OCI-LY7 (cell line): ENCODE measurements at regions not wholly inside any gene's neighbourhood (a gene's known extent, or its start where the extent isn't known, plus 50 kb on each side); places are given as distances from the start of the nearest gene placed in this dataset.

ENCODE experiments used
- BruUV-seq: library from RNA; stranded (reverse); fragments of 400-500 nt; replicated peaks from 2 replicates; lab custom pipeline; 2021; lab: Mats Ljungman, UMichigan
- CTCF ChIA-PET: fragments of 300-600 bp; sonication (Branson Sonifier 250); formaldehyde crosslinking; loops from one replicate; lab custom pipeline; 2022; ENCODE audit warnings: antibody characterized with exemption; ENCODE audit not compliant: unreplicated experiment; lab: Charles Lee
- POLR2A ChIA-PET: fragments of 300-600 bp; sonication (Branson Sonifier 250); formaldehyde crosslinking; loops from one replicate; lab custom pipeline; 2022; ENCODE audit warnings: antibody characterized with exemption; lab: Charles Lee
- DNase-seq: peaks from one replicate; pipeline ENCODE4 v3.0.0-alpha.2; 2015; ENCODE audit warnings: low spot score
- H2AFZ ChIP-seq: fragments of 200-600 bp; sonication (generic), shearing (Covaris generic); 2 replicates; pipeline ENCODE4 v1.6.1; 2014; ENCODE audit warnings: mild to moderate bottlenecking, antibody characterized with exemption, low read length, moderate library complexity
- H3K27ac ChIP-seq: fragments of 200-600 bp; sonication (generic); 2 replicates; pipeline ENCODE4 v1.5.1; 2014; ENCODE audit warnings: mixed run types, low read depth, mild to moderate bottlenecking, moderate library complexity, low read length, inconsistent platforms; ENCODE audit not compliant: poor library complexity, severe bottlenecking
- H3K36me3 ChIP-seq: fragments of 200-600 bp; sonication (generic); 2 replicates; pipeline ENCODE4 v1.6.1; 2014; ENCODE audit warnings: mild to moderate bottlenecking, antibody characterized with exemption, low read length, moderate library complexity, mixed read lengths; ENCODE audit not compliant: insufficient read depth
- H3K4me1 ChIP-seq: fragments of 200-600 bp; sonication (generic); 2 replicates; pipeline ENCODE4 v1.5.1; 2014; ENCODE audit warnings: mild to moderate bottlenecking, low read length; ENCODE audit not compliant: insufficient read depth, poor library complexity, severe bottlenecking
- H3K4me2 ChIP-seq: fragments of 200-600 bp; sonication (generic); 2 replicates; pipeline ENCODE4 v1.6.1; 2014; ENCODE audit warnings: mild to moderate bottlenecking, low read length
- H3K4me3 ChIP-seq: fragments of 200-600 bp; sonication (generic); 2 replicates; pipeline ENCODE4 v1.5.1; 2014; ENCODE audit warnings: mild to moderate bottlenecking, low read depth, low read length; ENCODE audit not compliant: poor library complexity, severe bottlenecking
- H3K79me2 ChIP-seq: fragments of 200-600 bp; sonication (generic); 2 replicates; pipeline ENCODE4 v1.6.1; 2016; ENCODE audit warnings: low read depth, mild to moderate bottlenecking, low read length, moderate library complexity, mixed read lengths; ENCODE audit not compliant: insufficient read depth
- H3K9me2 ChIP-seq: fragments of 200-600 bp; sonication (generic); 2 replicates; pipeline ENCODE4 v1.6.1; 2016; ENCODE audit warnings: mild to moderate bottlenecking, low read length, mixed read lengths; ENCODE audit not compliant: insufficient read depth
- H3K9me3 ChIP-seq: fragments of 200-600 bp; sonication (generic); 2 replicates; pipeline ENCODE4 v1.6.1; 2014; ENCODE audit warnings: mild to moderate bottlenecking, mixed run types, low read length, mixed read lengths
- H4K20me1 ChIP-seq: fragments of 200-600 bp; sonication (generic); 2 replicates; pipeline ENCODE4 v1.6.1; 2014; ENCODE audit warnings: mild to moderate bottlenecking, antibody characterized with exemption, low read length, moderate library complexity, mixed read lengths; ENCODE audit not compliant: insufficient read depth
- EZH2phosphoT487 ChIP-seq: fragments of 200-600 bp; sonication (generic); IDR thresholded peaks from 2 replicates; pipeline ENCODE4 v1.6.1; 2018; ENCODE audit warnings: low read depth, borderline replicate concordance, mild to moderate bottlenecking, mixed run types, antibody characterized with exemption, low read length, moderate library complexity, mixed read lengths
- intact Hi-C: fragments of 100-400 bp; cut with micrococcal nuclease; formaldehyde crosslinking; loops from one replicate; pipeline ENCODE4 v1.10.0; 2022; ENCODE audit not compliant: unreplicated experiment
- TF ChIP-seq, protein P1 (sequence below): fragments of 200-600 bp; sonication (generic); conservative IDR thresholded peaks from 2 replicates; pipeline ENCODE4 v1.5.1; 2014; ENCODE audit warnings: mild to moderate bottlenecking, antibody characterized with exemption, low read length, moderate library complexity, mixed read lengths

DNA sequence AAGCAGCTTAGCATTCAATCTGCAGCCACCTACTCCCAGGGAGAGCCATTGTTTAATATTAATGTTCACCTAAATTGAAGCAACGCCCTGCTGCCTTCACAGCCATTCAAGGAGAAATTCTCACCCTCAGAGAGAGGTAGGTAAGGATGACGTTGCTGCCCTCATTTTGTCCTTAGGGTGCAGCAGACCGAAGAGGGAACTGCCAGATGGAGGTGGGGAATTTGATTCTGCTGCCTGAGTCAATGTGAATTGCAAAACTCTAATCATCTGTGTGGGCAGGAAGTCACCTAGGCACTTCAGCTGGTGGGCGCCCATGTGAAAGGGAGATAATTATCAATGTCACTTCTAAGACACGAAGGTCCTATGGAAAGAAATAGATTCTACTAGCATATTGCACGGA, 503.4 kb downstream of the TBC1D4 start:
- Histone ChIP-seq H3K9me2 (no peaks in the 10 kb centered on the region), H3K4me3 (no peak overlapping the region), H3K4me2 (no peak overlapping the region), H3K4me1 (no peaks in the 10 kb centered on the region), H3K79me2 (no peaks in the 10 kb centered on the region), H3K27ac (no peak overlapping the region), H2AFZ (no peak overlapping the region), H3K9me3 (no peaks in the 10 kb centered on the region), H4K20me1 (no peaks in the 10 kb centered on the region), H3K36me3 (no peaks in the 10 kb centered on the region)
- no peak for DNase-seq
- TF ChIP-seq, protein P1, sequence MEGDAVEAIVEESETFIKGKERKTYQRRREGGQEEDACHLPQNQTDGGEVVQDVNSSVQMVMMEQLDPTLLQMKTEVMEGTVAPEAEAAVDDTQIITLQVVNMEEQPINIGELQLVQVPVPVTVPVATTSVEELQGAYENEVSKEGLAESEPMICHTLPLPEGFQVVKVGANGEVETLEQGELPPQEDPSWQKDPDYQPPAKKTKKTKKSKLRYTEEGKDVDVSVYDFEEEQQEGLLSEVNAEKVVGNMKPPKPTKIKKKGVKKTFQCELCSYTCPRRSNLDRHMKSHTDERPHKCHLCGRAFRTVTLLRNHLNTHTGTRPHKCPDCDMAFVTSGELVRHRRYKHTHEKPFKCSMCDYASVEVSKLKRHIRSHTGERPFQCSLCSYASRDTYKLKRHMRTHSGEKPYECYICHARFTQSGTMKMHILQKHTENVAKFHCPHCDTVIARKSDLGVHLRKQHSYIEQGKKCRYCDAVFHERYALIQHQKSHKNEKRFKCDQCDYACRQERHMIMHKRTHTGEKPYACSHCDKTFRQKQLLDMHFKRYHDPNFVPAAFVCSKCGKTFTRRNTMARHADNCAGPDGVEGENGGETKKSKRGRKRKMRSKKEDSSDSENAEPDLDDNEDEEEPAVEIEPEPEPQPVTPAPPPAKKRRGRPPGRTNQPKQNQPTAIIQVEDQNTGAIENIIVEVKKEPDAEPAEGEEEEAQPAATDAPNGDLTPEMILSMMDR = no peak
- no peak for TF ChIP-seq EZH2phosphoT487
- ChIA-PET CTCF (no interaction called here), POLR2A (interaction anchor here (0.6 kb wide), 1 partner anchor 1550 kb away, joined by 3 read pairs; no protein-coding TSS in a partner anchor)
- BruUV-seq = no TSS peak
- intact Hi-C loops = no loop called here

DNA sequence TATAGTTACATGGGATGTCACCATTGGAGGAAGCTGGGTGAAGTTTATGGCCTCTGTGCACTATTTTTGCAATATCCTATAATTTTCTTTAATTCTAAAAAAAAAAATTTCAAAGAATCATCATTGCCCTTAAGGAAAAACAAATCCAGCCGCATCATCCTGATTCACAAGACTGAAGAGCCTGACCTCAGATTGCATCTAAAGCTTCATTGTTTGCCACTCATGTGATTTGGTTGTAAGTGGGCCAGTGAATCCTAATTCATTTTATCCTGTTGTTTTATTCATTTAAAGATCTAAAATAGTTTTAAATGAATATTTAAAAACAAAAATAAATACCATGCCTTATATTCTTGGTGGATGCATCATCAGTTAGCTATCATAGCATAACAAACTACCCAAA, 504.5 kb downstream of the TBC1D4 start:
- CTCF ChIA-PET = no interaction called here
- Histone ChIP-seq H3K27ac (no peak overlapping the region), H3K36me3 (no peaks in the 10 kb centered on the region), H3K4me3 (no peak overlapping the region), H3K9me3 (no peaks in the 10 kb centered on the region), H3K4me2 (no peak overlapping the region), H3K9me2 (no peaks in the 10 kb centered on the region), H3K79me2 (no peaks in the 10 kb centered on the region), H4K20me1 (no peaks in the 10 kb centered on the region), H3K4me1 (no peaks in the 10 kb centered on the region), H2AFZ (no peak overlapping the region)
- intact Hi-C loops = no loop called here
- no TSS peak for BruUV-seq
- POLR2A ChIA-PET = interaction anchor here (0.6 kb wide), 1 partner anchor 1306 kb away, joined by 3 read pairs; no protein-coding TSS in a partner anchor
- TF ChIP-seq, protein P1 = no peak
- no peak for TF ChIP-seq EZH2phosphoT487
- DNase-seq = no peak

DNA sequence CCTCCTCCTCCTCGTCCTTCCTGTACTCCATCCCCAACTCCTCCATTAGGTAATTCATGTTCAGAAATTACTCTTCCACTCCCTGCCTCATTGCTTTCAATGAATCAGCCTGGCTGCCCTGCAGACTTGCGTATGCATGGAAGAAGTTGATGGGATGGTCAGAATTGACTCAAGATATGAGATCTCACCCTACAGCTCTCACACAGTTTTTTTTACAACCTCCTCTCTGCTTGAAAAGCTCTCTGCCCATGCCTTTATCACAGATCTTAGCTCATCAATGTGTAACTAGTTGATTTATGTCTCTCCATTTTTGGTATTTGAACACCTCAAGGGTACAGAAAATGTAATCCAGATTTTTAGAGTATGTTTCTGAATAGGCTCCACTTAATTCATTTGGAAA, 506.9 kb downstream of the TBC1D4 start:
- H3K4me2 ChIP-seq = no peak overlapping the region
- POLR2A ChIA-PET = interaction anchor here (0.6 to 1.4 kb wide), 2 partner anchors 10 to 520 kb away, joined by 3 to 6 read pairs; no protein-coding TSS in a partner anchor
- BruUV-seq = no TSS peak

More for the DNA sequence above, 506.9 kb downstream of the TBC1D4 start:
- no peak for DNase-seq
- CTCF ChIA-PET = no interaction called here
- intact Hi-C loops = no loop called here
- Histone ChIP-seq H3K9me3 (no peaks in the 10 kb centered on the region), H3K36me3 (no peaks in the 10 kb centered on the region), H3K27ac (no peak overlapping the region), H3K79me2 (no peaks in the 10 kb centered on the region), H3K9me2 (no peaks in the 10 kb centered on the region), H2AFZ (no peak overlapping the region), H3K4me1 (no peaks in the 10 kb centered on the region), H4K20me1 (no peaks in the 10 kb centered on the region), H3K4me3 (no peak overlapping the region)
- TF ChIP-seq, protein P1 = no peak
- TF ChIP-seq EZH2phosphoT487 = no peak
